Prostate gland (tissue), 2 donors: ENCODE measurements at regions not wholly inside any gene's neighbourhood (a gene's known extent, or its start where the extent isn't known, plus 50 kb on each side); places are given as distances from the start of the nearest gene placed in this dataset.

ENCODE experiments used
- DNase-seq: peaks from one replicate; pipeline ENCODE4 v3.0.0-alpha.2; 2019; ENCODE audit warnings: low spot score
- H3K27ac ChIP-seq, 2 donors: fragments of 200-600 bp; sonication (generic); 2 replicates each; pipeline ENCODE4 v1.5.1; 2017 to 2019
- H3K27me3 ChIP-seq: fragments of 200-600 bp; sonication (generic); replicated peaks from 2 replicates; pipeline ENCODE4 v1.5.1; 2019; ENCODE audit not compliant: insufficient read depth
- H3K36me3 ChIP-seq, 2 donors: fragments of 200-600 bp; sonication (generic); 1 replicate in 1 of 2; 2 replicates in 1 of 2; pipeline versions ENCODE4 v1.5.1 to v1.8.1; 2017 to 2019
- H3K4me1 ChIP-seq: fragments of 200-600 bp; sonication (generic); replicated peaks from 2 replicates; pipeline ENCODE4 v1.5.1; 2019
- H3K4me3 ChIP-seq, 2 donors: fragments of 200-600 bp; sonication (generic); 2 replicates each; pipeline ENCODE4 v1.5.1; 2017 to 2019
- H3K9me3 ChIP-seq: fragments of 200-600 bp; sonication (generic); 2 replicates; pipeline ENCODE4 v1.5.1; 2017
- POLR2A ChIP-seq: fragments of 450-650 bp; IDR thresholded peaks from one replicate; pipeline ENCODE4 v1.6.1; 2016; ENCODE audit warnings: antibody characterized with exemption, mild to moderate bottlenecking
- POLR2AphosphoS5 ChIP-seq: sonication (generic); formaldehyde crosslinking; IDR thresholded peaks from one replicate; pipeline ENCODE4 v1.6.1; 2017; ENCODE audit warnings: antibody characterized with exemption
- WGBS: methylation state at CpG from one replicate; pipeline ENCODE4 v1.1.5; 2018; 5-methylcytosine and 5-hydroxymethylcytosine counted together
- intact Hi-C: fragments of 100-400 bp; cut with DNase I; formaldehyde crosslinking; loops from one replicate; pipeline ENCODE4 v1.14.2; 2022
- TF ChIP-seq, protein P1 (sequence below), 4 experiments: fragments of 200-600 bp in 2 of 4; fragments of 450-650 bp in 2 of 4; sonication (generic) in 2 of 4; IDR thresholded peaks; 1 replicate in 3 of 4; 2 replicates in 1 of 4; pipeline ENCODE4 v1.5.1; 2016 to 2019; ENCODE audit warnings: antibody characterized with exemption in 4 of 4, mild to moderate bottlenecking in 2 of 4, moderate library complexity in 2 of 4

DNA sequence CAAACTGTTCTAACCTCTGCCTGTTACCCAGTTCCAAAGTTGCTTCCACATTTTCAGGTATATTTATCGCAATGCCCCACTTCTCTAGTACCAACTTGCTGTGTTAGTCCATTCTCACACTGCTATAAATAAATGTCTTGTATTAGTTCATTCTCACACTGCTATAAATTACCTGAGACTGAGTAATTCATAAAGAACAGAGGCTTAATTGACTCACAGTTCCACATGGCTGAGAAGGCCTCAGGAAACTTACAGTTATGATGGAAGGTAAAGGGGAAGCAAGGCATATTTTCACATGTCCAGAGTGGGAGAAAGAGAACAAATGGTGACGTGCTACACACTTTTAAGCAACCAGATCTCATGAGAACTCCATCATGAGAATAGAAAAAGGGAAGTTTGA, 130.4 kb upstream of the C11orf87 start:
- 82% methylated on average over 2 of the region's 2 CpGs for WGBS
- no peaks in the 10 kb centered on the region for H3K27me3 ChIP-seq
- DNase-seq: no peak
- no peaks in the 10 kb centered on the region for H3K4me1 ChIP-seq
- H3K36me3 ChIP-seq: no peaks in the 10 kb centered on the region
- TF ChIP-seq, protein P1, sequence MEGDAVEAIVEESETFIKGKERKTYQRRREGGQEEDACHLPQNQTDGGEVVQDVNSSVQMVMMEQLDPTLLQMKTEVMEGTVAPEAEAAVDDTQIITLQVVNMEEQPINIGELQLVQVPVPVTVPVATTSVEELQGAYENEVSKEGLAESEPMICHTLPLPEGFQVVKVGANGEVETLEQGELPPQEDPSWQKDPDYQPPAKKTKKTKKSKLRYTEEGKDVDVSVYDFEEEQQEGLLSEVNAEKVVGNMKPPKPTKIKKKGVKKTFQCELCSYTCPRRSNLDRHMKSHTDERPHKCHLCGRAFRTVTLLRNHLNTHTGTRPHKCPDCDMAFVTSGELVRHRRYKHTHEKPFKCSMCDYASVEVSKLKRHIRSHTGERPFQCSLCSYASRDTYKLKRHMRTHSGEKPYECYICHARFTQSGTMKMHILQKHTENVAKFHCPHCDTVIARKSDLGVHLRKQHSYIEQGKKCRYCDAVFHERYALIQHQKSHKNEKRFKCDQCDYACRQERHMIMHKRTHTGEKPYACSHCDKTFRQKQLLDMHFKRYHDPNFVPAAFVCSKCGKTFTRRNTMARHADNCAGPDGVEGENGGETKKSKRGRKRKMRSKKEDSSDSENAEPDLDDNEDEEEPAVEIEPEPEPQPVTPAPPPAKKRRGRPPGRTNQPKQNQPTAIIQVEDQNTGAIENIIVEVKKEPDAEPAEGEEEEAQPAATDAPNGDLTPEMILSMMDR (IDR thresholded peaks at IDR 0.05): no peak
- TF ChIP-seq POLR2AphosphoS5 (no peak), POLR2A (no peak)
- no peaks in the 10 kb centered on the region for H3K9me3 ChIP-seq
- H3K4me3 ChIP-seq: no peak overlapping the region
- intact Hi-C loops: no loop called here
- H3K27ac ChIP-seq: no peak overlapping the region

DNA sequence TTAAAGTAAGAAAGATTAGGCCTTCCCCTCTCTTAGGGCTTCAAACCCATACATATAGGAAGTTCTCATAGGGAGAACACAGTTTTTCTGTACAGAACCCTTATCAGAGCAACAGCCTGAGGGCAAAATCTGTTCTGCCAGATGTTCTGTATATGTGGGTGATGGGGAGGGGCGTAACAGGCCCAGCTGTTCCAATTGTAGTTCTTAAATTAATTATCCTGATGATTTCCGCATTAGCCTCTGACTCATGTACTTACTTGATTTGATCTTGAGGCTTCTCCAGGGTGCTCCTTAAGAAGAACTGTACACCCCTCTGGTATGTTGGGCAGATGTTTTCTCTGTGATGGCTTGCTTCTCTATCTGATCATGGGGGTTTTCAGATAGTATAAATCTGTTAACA, 123.1 kb upstream of the C11orf87 start:
- no peak for TF ChIP-seq POLR2A
- TF ChIP-seq, protein P1 (IDR thresholded peaks at IDR 0.05): no peak
- TF ChIP-seq POLR2AphosphoS5: no peak
- Histone ChIP-seq H3K4me3 (no peak overlapping the region), H3K4me1 (no peaks in the 10 kb centered on the region), H3K27me3 (no peaks in the 10 kb centered on the region), H3K9me3 (no peaks in the 10 kb centered on the region), H3K27ac (no peak overlapping the region), H3K36me3 (no peaks in the 10 kb centered on the region)
- intact Hi-C loops: no loop called here
- no peak for DNase-seq
- WGBS: 96% methylated on average over 2 of the region's 2 CpGs

DNA sequence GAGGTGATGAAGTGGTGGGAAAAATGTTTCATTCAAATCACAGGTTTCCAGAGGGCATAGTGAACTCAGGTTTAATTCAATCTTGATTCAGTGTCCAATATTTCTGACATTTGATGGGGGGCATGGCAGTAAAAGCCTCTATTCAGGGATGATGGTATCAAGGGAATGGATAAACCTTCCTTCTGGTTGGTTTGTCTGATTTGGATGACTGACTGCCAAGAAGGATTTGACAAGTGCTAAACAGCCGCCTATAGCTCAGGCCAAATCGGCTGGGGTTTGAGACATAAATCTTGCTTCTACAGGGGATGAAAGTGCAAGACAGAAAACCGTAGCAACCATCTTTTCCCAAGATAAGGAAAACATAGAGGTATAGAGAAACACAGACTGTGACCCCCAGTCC, 121.8 kb upstream of the C11orf87 start:
- intact Hi-C loops: no loop called here
- Histone ChIP-seq H3K36me3 (no peaks in the 10 kb centered on the region), H3K4me1 (no peaks in the 10 kb centered on the region), H3K27me3 (no peaks in the 10 kb centered on the region), H3K27ac (no peak overlapping the region), H3K9me3 (no peaks in the 10 kb centered on the region), H3K4me3 (no peak overlapping the region)
- WGBS: 87% methylated on average over 3 of the region's 3 CpGs
- no peak for TF ChIP-seq POLR2A
- TF ChIP-seq POLR2AphosphoS5: no peak
- TF ChIP-seq, protein P1 (IDR thresholded peaks at IDR 0.05): no peak
- DNase-seq: no peak

DNA sequence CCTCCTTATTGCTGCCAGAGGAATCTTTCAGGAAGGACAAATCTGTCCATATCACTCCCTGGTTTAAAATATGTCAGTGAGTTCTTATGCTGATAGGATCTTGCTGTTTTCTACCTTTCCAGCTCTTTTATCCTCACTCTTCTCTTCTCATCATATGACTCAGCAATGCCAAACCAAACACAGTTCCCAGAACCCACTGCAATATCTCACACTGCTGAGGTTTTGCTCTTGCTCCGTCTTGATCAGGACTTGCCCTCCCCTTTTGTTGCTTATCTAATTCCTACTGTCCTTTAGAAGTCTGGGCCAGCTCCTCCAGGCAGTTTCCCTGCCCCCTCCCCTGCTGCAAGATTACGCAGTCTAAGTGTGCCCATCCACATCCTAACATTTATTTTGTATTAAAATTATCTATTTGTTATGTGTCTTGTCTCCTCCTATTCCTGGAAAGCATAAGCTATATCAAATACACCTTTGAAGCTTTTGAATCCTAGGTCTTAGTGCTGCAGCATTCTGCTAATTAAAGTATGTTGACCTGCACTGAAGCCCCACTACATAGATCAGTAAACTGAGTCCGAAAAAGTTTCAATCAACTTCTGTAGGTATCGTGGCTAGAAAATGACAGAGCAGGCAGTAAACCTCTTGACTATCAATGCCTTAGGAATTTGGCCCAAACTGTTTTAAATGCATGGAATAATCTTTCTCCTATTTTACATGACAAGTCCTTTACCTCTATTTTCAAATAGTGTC, 119.2 kb upstream of the C11orf87 start:
- Histone ChIP-seq H3K27me3 (no peaks in the 10 kb centered on the region), H3K4me1 (no peaks in the 10 kb centered on the region), H3K9me3 (no peaks in the 10 kb centered on the region), H3K36me3 (no peaks in the 10 kb centered on the region), H3K27ac (no peak overlapping the region), H3K4me3 (no peak overlapping the region)
- intact Hi-C loops: no loop called here
- 43% methylated on average over 4 of the region's 4 CpGs for WGBS
- TF ChIP-seq, protein P1 (IDR thresholded peaks at IDR 0.05): no peak
- TF ChIP-seq POLR2A (no peak), POLR2AphosphoS5 (no peak)
- no peak for DNase-seq

DNA sequence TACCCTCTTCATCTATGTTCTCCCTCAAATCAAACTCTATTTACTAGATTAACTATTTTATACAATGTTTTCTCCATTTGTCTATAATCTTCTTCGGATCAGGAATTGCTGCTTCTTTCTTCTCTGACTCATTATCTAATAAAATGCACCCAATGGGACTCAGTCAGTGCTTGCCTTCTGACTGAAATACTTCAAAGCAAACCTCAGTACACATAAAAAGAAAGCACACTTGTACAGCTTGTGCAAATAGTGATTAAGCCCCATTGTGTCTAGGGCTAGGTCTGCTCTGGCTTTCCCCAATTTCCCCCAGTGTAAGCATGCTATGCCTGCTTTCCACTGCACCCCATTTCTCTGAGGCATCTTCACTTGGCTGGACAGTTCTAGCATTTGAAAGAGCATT, 118.6 kb upstream of the C11orf87 start:
- H3K9me3 ChIP-seq: no peaks in the 10 kb centered on the region
- no peak overlapping the region for H3K27ac ChIP-seq
- no peaks in the 10 kb centered on the region for H3K27me3 ChIP-seq
- H3K36me3 ChIP-seq: no peaks in the 10 kb centered on the region
- no peak for DNase-seq
- TF ChIP-seq, protein P1 (IDR thresholded peaks at IDR 0.05): no peak
- intact Hi-C loops: no loop called here
- WGBS: 26% methylated on average over 1 of the region's 1 CpG
- H3K4me3 ChIP-seq: no peak overlapping the region
- H3K4me1 ChIP-seq: no peaks in the 10 kb centered on the region
